ENCODE measurements at regions not wholly inside any gene's neighbourhood (a gene's known extent, or its start where the extent isn't known, plus 50 kb on each side); places are given as distances from the start of the nearest gene placed in this dataset.
"Not testable (repeated sequence)": the region's sequence is repeated elsewhere in the genome, so short reads cannot be mapped to it uniquely, and the experiment has no call there.

DNA sequence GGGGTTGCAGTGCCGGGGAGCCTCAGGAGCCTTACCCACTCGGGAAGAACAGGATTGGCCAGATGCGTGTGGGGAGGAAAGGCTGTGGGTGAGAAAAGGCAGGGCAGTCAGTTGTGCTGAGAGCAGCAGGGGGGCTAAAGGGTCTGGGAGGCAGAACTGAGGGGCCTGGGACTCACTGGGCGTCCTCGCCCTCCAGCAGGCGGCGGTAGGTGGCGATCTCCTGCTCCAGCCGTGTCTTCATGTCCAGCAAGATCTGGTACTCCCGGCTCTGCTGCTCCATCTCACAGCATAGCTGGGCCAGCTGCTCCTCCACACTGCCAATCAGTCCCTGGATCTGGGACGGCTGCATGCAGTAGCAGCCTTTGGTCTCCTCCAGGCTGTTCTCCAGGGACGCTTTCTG, 140.2 kb downstream of the CCDC144A start:
- intact Hi-C loops (cut with micrococcal nuclease); H3K27me3 ChIP-seq (ENCODE audit: insufficient read depth, low read length); POLR2A ChIA-PET (ENCODE audit: partially characterized antibody); H3K4me1 Mint-ChIP-seq; H3K27me3 Mint-ChIP-seq; DNase-seq; CTCF ChIA-PET (ENCODE audit: partially characterized antibody); H3K36me3 Mint-ChIP-seq; H3K9me3 ChIP-seq (ENCODE audit: control insufficient read depth in 1 of 2, low read length in 2 of 2); H3K4me3 Mint-ChIP-seq; H3K27ac Mint-ChIP-seq; H3K4me3 ChIP-seq (ENCODE audit: low read length in 2 of 2); H3K27ac ChIP-seq (ENCODE audit: low read depth, low read length); H3K36me3 ChIP-seq (ENCODE audit: insufficient read depth, low read length); H3K4me1 ChIP-seq (ENCODE audit: insufficient read depth, low read length): not testable (repeated sequence)
- H3K9me3 Mint-ChIP-seq = peaks cover 0 to 12% (median 7%) of the 10 kb centered on the region in 8 donors
